ENCODE measurements at regions not wholly inside any gene's neighbourhood (a gene's known extent, or its start where the extent isn't known, plus 50 kb on each side); places are given as distances from the start of the nearest gene placed in this dataset.

DNA sequence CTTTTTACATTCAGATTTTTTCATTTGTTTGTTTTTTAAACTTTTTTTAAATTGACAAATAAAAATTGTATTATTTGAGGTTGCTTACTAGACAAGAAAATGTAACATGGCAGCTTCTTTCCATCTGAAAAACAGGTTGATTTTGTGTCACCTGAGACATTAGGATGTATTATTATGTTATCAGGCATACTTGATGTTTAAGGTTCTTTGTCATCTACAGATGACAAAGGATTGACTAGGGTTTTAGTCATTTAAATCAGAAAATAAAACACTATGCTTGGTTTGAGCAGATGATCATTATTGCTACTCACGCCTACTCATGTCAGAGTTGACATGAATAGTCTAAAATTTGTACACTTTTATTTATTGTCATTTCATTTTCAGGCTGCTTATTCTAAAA is 1494.5 kb downstream of the SLITRK5 start (continued):
- TF ChIP-seq, protein P1, sequence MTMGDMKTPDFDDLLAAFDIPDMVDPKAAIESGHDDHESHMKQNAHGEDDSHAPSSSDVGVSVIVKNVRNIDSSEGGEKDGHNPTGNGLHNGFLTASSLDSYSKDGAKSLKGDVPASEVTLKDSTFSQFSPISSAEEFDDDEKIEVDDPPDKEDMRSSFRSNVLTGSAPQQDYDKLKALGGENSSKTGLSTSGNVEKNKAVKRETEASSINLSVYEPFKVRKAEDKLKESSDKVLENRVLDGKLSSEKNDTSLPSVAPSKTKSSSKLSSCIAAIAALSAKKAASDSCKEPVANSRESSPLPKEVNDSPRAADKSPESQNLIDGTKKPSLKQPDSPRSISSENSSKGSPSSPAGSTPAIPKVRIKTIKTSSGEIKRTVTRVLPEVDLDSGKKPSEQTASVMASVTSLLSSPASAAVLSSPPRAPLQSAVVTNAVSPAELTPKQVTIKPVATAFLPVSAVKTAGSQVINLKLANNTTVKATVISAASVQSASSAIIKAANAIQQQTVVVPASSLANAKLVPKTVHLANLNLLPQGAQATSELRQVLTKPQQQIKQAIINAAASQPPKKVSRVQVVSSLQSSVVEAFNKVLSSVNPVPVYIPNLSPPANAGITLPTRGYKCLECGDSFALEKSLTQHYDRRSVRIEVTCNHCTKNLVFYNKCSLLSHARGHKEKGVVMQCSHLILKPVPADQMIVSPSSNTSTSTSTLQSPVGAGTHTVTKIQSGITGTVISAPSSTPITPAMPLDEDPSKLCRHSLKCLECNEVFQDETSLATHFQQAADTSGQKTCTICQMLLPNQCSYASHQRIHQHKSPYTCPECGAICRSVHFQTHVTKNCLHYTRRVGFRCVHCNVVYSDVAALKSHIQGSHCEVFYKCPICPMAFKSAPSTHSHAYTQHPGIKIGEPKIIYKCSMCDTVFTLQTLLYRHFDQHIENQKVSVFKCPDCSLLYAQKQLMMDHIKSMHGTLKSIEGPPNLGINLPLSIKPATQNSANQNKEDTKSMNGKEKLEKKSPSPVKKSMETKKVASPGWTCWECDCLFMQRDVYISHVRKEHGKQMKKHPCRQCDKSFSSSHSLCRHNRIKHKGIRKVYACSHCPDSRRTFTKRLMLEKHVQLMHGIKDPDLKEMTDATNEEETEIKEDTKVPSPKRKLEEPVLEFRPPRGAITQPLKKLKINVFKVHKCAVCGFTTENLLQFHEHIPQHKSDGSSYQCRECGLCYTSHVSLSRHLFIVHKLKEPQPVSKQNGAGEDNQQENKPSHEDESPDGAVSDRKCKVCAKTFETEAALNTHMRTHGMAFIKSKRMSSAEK (CRISPR knock-in tag; IDR thresholded peaks at IDR 0.05; ENCODE audit: borderline replicate concordance) = no peak
- TF ChIP-seq SP1 (CRISPR knock-in tag; conservative IDR thresholded peaks at IDR 0.05) (no peak), NR1H2 (CRISPR knock-in tag; IDR thresholded peaks at IDR 0.05) (no peak), OVOL2 (CRISPR knock-in tag; IDR thresholded peaks at IDR 0.05; ENCODE audit: borderline replicate concordance) (no peak)

DNA sequence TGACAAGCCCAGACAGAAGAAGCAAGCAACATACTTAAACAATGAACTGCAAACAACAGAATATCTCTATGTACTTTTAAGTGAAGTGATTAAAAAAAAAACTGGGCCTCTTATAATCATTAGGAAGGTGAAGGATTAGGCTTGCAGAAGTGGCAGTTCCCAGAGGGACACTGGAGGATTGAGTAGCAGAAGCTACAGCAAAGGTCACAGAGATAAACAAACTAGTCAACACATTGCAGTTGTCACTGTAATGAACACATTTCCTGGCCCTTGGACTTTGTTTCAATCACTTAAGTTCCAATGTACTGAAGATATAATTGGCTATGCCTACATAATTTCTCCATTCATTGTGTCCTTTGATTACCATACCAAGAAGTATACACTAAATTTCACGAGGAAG is 1498.8 kb downstream of the SLITRK5 start:
- Mint-ChIP-seq H3K36me3 (no peaks in the 10 kb centered on the region), H3K27me3 (ENCODE audit: low read depth) (no peaks in the 10 kb centered on the region), H3K27ac (no peak overlapping the region), H3K4me1 (no peaks in the 10 kb centered on the region), H3K4me3 (no peak overlapping the region), H3K9me3 (no peaks in the 10 kb centered on the region)
- no peak for ATAC-seq
- TF ChIP-seq SMAD4 (CRISPR knock-in tag; IDR thresholded peaks at IDR 0.05) (no peak), CREM (CRISPR knock-in tag; IDR thresholded peaks at IDR 0.05) (no peak), CREB1 (CRISPR knock-in tag; IDR thresholded peaks at IDR 0.05) (no peak), MXD4 (CRISPR knock-in tag; IDR thresholded peaks at IDR 0.05; ENCODE audit: borderline replicate concordance) (no peak), TEAD1 (CRISPR knock-in tag; IDR thresholded peaks at IDR 0.05) (no peak), NFATC4 (CRISPR knock-in tag; IDR thresholded peaks at IDR 0.05) (no peak)
- TF ChIP-seq, protein P2, sequence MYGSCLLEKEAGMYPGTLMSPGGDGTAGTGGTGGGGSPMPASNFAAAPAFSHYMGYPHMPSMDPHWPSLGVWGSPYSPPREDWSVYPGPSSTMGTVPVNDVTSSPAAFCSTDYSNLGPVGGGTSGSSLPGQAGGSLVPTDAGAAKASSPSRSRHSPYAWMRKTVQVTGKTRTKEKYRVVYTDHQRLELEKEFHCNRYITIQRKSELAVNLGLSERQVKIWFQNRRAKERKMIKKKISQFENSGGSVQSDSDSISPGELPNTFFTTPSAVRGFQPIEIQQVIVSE (CRISPR knock-in tag; IDR thresholded peaks at IDR 0.05; ENCODE audit: borderline replicate concordance) = no peak
- TF ChIP-seq, protein P3, sequence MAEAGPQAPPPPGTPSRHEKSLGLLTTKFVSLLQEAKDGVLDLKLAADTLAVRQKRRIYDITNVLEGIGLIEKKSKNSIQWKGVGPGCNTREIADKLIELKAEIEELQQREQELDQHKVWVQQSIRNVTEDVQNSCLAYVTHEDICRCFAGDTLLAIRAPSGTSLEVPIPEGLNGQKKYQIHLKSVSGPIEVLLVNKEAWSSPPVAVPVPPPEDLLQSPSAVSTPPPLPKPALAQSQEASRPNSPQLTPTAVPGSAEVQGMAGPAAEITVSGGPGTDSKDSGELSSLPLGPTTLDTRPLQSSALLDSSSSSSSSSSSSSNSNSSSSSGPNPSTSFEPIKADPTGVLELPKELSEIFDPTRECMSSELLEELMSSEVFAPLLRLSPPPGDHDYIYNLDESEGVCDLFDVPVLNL (CRISPR knock-in tag; IDR thresholded peaks at IDR 0.05; ENCODE audit: borderline replicate concordance, low read depth) = no peak
- TF ChIP-seq, protein P4, sequence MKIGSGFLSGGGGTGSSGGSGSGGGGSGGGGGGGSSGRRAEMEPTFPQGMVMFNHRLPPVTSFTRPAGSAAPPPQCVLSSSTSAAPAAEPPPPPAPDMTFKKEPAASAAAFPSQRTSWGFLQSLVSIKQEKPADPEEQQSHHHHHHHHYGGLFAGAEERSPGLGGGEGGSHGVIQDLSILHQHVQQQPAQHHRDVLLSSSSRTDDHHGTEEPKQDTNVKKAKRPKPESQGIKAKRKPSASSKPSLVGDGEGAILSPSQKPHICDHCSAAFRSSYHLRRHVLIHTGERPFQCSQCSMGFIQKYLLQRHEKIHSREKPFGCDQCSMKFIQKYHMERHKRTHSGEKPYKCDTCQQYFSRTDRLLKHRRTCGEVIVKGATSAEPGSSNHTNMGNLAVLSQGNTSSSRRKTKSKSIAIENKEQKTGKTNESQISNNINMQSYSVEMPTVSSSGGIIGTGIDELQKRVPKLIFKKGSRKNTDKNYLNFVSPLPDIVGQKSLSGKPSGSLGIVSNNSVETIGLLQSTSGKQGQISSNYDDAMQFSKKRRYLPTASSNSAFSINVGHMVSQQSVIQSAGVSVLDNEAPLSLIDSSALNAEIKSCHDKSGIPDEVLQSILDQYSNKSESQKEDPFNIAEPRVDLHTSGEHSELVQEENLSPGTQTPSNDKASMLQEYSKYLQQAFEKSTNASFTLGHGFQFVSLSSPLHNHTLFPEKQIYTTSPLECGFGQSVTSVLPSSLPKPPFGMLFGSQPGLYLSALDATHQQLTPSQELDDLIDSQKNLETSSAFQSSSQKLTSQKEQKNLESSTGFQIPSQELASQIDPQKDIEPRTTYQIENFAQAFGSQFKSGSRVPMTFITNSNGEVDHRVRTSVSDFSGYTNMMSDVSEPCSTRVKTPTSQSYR (CRISPR knock-in tag; IDR thresholded peaks at IDR 0.05) = no peak
- CTCF ChIA-PET = no interaction called here
- POLR2A ChIA-PET = no interaction called here
- no peak for DNase-seq (ENCODE audit: low spot score)

DNA sequence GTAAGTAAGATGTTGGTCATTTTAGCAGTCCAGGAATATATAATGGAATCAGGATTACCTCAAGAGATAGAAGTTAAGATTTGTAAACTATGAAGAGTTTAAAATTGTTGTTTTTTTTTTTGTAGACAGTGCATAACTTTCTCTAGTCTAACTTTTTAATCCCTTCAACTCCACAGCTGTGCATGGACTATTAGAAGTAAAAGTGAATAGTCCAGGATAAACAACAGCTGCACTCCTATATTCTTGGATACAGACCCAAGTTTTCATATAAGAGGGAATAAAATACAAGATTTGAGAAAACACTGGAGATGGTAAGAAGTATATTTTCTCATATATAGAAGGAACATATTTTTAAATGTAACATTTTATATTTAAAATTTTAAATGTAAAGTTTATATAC is 1509.9 kb downstream of the SLITRK5 start:
- DNase-seq (ENCODE audit: low spot score) (no peak), ATAC-seq (no peak)
- POLR2A ChIA-PET = no interaction called here
- Mint-ChIP-seq H3K4me3 (no peak overlapping the region), H3K4me1 (no peaks in the 10 kb centered on the region), H3K9me3 (peaks cover 36% of the 10 kb centered on the region), H3K36me3 (peaks cover 14% of the 10 kb centered on the region), H3K27me3 (ENCODE audit: low read depth) (no peaks in the 10 kb centered on the region), H3K27ac (no peak overlapping the region)
- CTCF ChIA-PET = no interaction called here
- TF ChIP-seq HMGA2 (CRISPR knock-in tag; IDR thresholded peaks at IDR 0.05) = no peak
- TF ChIP-seq, protein P5, sequence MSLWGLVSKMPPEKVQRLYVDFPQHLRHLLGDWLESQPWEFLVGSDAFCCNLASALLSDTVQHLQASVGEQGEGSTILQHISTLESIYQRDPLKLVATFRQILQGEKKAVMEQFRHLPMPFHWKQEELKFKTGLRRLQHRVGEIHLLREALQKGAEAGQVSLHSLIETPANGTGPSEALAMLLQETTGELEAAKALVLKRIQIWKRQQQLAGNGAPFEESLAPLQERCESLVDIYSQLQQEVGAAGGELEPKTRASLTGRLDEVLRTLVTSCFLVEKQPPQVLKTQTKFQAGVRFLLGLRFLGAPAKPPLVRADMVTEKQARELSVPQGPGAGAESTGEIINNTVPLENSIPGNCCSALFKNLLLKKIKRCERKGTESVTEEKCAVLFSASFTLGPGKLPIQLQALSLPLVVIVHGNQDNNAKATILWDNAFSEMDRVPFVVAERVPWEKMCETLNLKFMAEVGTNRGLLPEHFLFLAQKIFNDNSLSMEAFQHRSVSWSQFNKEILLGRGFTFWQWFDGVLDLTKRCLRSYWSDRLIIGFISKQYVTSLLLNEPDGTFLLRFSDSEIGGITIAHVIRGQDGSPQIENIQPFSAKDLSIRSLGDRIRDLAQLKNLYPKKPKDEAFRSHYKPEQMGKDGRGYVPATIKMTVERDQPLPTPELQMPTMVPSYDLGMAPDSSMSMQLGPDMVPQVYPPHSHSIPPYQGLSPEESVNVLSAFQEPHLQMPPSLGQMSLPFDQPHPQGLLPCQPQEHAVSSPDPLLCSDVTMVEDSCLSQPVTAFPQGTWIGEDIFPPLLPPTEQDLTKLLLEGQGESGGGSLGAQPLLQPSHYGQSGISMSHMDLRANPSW (CRISPR knock-in tag; conservative IDR thresholded peaks at IDR 0.05; ENCODE audit: low read depth) = no peak
- no peak for TF ChIP-seq NR2C2 (CRISPR knock-in tag; IDR thresholded peaks at IDR 0.05)
- no peak for TF ChIP-seq SOX15 (CRISPR knock-in tag; IDR thresholded peaks at IDR 0.05)
- TF ChIP-seq, protein P6, sequence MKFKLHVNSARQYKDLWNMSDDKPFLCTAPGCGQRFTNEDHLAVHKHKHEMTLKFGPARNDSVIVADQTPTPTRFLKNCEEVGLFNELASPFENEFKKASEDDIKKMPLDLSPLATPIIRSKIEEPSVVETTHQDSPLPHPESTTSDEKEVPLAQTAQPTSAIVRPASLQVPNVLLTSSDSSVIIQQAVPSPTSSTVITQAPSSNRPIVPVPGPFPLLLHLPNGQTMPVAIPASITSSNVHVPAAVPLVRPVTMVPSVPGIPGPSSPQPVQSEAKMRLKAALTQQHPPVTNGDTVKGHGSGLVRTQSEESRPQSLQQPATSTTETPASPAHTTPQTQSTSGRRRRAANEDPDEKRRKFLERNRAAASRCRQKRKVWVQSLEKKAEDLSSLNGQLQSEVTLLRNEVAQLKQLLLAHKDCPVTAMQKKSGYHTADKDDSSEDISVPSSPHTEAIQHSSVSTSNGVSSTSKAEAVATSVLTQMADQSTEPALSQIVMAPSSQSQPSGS (CRISPR knock-in tag; IDR thresholded peaks at IDR 0.05; ENCODE audit: borderline replicate concordance, low read depth) = no peak
- TF ChIP-seq, protein P3 (CRISPR knock-in tag; IDR thresholded peaks at IDR 0.05; ENCODE audit: borderline replicate concordance, low read depth) = no peak
- no peak for TF ChIP-seq TEAD4 (CRISPR knock-in tag; IDR thresholded peaks at IDR 0.05)
- no peak for TF ChIP-seq ZNF671 (CRISPR knock-in tag; IDR thresholded peaks at IDR 0.05)
- no peak for TF ChIP-seq NFATC4 (CRISPR knock-in tag; IDR thresholded peaks at IDR 0.05)
- no peak for TF ChIP-seq FOXJ3 (CRISPR knock-in tag; IDR thresholded peaks at IDR 0.05; ENCODE audit: borderline replicate concordance)
